Mesenchymal stem cell (in vitro differentiated cells and primary cell): ENCODE measurements at regions not wholly inside any gene's neighbourhood (a gene's known extent, or its start where the extent isn't known, plus 50 kb on each side); places are given as distances from the start of the nearest gene placed in this dataset.

Experiments used
- DNase-seq: peaks from one replicate; pipeline ENCODE4 v3.0.0-alpha.2; 2013
- H2AFZ ChIP-seq: one replicate; pipeline ENCODE4 v1.6.1; 2013; ENCODE audit warnings: low read depth, mild to moderate bottlenecking, control low read depth, inconsistent platforms, low read length, moderate library complexity
- H2AK5ac ChIP-seq: 2 replicates; pipeline ENCODE4 v1.6.1; 2013; ENCODE audit warnings: low read length, moderate library complexity, mild to moderate bottlenecking, inconsistent platforms; ENCODE audit not compliant: severe bottlenecking
- H2BK120ac ChIP-seq: one replicate; pipeline ENCODE4 v1.6.1; 2013; ENCODE audit warnings: low read depth, mild to moderate bottlenecking, inconsistent platforms, low read length, moderate library complexity
- H2BK12ac ChIP-seq, 2 experiments: one replicate each; pipeline ENCODE4 v1.6.1; 2013; ENCODE audit warnings: inconsistent platforms in 2 of 2, low read length in 2 of 2, mild to moderate bottlenecking in 2 of 2, moderate library complexity in 2 of 2, control low read depth in 1 of 2
- H2BK15ac ChIP-seq: one replicate; pipeline ENCODE4 v1.6.1; 2013; ENCODE audit warnings: mild to moderate bottlenecking, low read depth, inconsistent platforms; ENCODE audit not compliant: poor library complexity, severe bottlenecking
- H2BK5ac ChIP-seq: 2 replicates; pipeline ENCODE4 v1.6.1; 2013; ENCODE audit warnings: low read depth, mild to moderate bottlenecking, low read length, control low read depth, inconsistent platforms; ENCODE audit not compliant: poor library complexity, severe bottlenecking
- H3K14ac ChIP-seq, 2 experiments: one replicate each; pipeline ENCODE4 v1.6.1; 2013; ENCODE audit warnings: inconsistent platforms in 2 of 2, low read length in 2 of 2, control low read depth in 1 of 2, mild to moderate bottlenecking in 1 of 2, moderate library complexity in 1 of 2
- H3K18ac ChIP-seq, 2 experiments: one replicate each; pipeline ENCODE4 v1.6.1; 2013; ENCODE audit warnings: inconsistent platforms in 2 of 2, low read length in 2 of 2, control low read depth in 1 of 2, low read depth in 1 of 2, mild to moderate bottlenecking in 1 of 2
- H3K23ac ChIP-seq, 2 experiments: one replicate each; pipeline ENCODE4 v1.6.1; 2013; ENCODE audit warnings: inconsistent platforms in 2 of 2, low read length in 2 of 2, mild to moderate bottlenecking in 2 of 2, moderate library complexity in 2 of 2, control low read depth in 1 of 2
- H3K27ac ChIP-seq: 2 replicates; pipeline ENCODE4 v1.5.1; 2013; ENCODE audit warnings: mild to moderate bottlenecking, moderate library complexity, low read length, control low read depth, inconsistent platforms; ENCODE audit not compliant: poor library complexity, severe bottlenecking
- H3K27me3 ChIP-seq, 2 experiments: 2 replicates each; pipeline versions ENCODE4 v1.6.1 to v1.7.0; 2013; ENCODE audit warnings: low read length in 2 of 2, mild to moderate bottlenecking in 2 of 2, moderate library complexity in 2 of 2, control low read depth in 1 of 2, inconsistent platforms in 1 of 2; ENCODE audit not compliant: control insufficient read depth in 1 of 2, insufficient read depth in 1 of 2
- H3K36me3 ChIP-seq, 2 experiments: 2 replicates each; pipeline versions ENCODE4 v1.6.1 to v1.7.0; 2013; ENCODE audit warnings: low read length in 2 of 2, control low read depth in 1 of 2, inconsistent platforms in 1 of 2, low read depth in 1 of 2, mild to moderate bottlenecking in 1 of 2; ENCODE audit not compliant: insufficient read depth in 2 of 2, control insufficient read depth in 1 of 2
- H3K4ac ChIP-seq, 2 experiments: one replicate each; pipeline ENCODE4 v1.6.1; 2013; ENCODE audit warnings: inconsistent platforms in 2 of 2, low read length in 2 of 2, mild to moderate bottlenecking in 2 of 2, moderate library complexity in 2 of 2, control low read depth in 1 of 2, low read depth in 1 of 2
- H3K4me1 ChIP-seq: 2 replicates; pipeline ENCODE4 v1.6.1; 2013; ENCODE audit warnings: low read depth, low read length, control low read depth; ENCODE audit not compliant: control insufficient read depth, insufficient read depth
- H3K4me2 ChIP-seq: 2 replicates; pipeline ENCODE4 v1.6.1; 2013; ENCODE audit warnings: low read length, mild to moderate bottlenecking, inconsistent platforms; ENCODE audit not compliant: poor library complexity, severe bottlenecking
- H3K4me3 ChIP-seq, 2 experiments: 2 replicates each; pipeline versions ENCODE4 v1.5.1 to v1.7.0; 2013; ENCODE audit warnings: low read length in 2 of 2, mild to moderate bottlenecking in 2 of 2, control low read depth in 1 of 2, low read depth in 1 of 2; ENCODE audit not compliant: insufficient read depth in 1 of 2
- H3K79me1 ChIP-seq: replicated peaks from 2 replicates; pipeline ENCODE4 v1.6.1; 2013; ENCODE audit warnings: mild to moderate bottlenecking, control low read depth, low read length, inconsistent platforms; ENCODE audit not compliant: poor library complexity, severe bottlenecking
- H3K9ac ChIP-seq: 2 replicates; pipeline ENCODE4 v1.7.0; 2013; ENCODE audit warnings: mild to moderate bottlenecking, low read length, moderate library complexity
- H3K9me3 ChIP-seq: 2 replicates; pipeline ENCODE4 v1.7.0; 2013; ENCODE audit warnings: mild to moderate bottlenecking, low read length; ENCODE audit not compliant: control insufficient read depth
- H4K8ac ChIP-seq: one replicate; pipeline ENCODE4 v1.6.1; 2013; ENCODE audit warnings: inconsistent platforms, mild to moderate bottlenecking, low read length, moderate library complexity
- H4K91ac ChIP-seq: one replicate; pipeline ENCODE4 v1.6.1; 2013; ENCODE audit warnings: mild to moderate bottlenecking, low read length, inconsistent platforms
- whole genome bisulfite sequencing: methylation state at CpG from one replicate; pipeline ENCODE4 v1.1.7; 2013; ENCODE audit warnings: mixed read lengths; 5-methylcytosine and 5-hydroxymethylcytosine counted together

GRCh38 chr12:14253496-14253895 lies 112.0 kb upstream of the ATF7IP start:
- WGBS, result no CpG with 5 or more reads among the region's 3 CpGs

GRCh38 chr12:14254781-14255180 lies 110.7 kb upstream of the ATF7IP start:
- Histone ChIP-seq H3K9ac (no peak overlapping the region), H2BK12ac (no peak overlapping the region), H2BK15ac (no peak overlapping the region), H2AFZ (no peak overlapping the region), H2BK120ac (no peak overlapping the region), H3K14ac (no peak overlapping the region), H3K18ac (no peak overlapping the region), H3K23ac (no peak overlapping the region), H3K4me2 (no peak overlapping the region), H3K79me1 (no peaks in the 10 kb centered on the region), H3K27me3 (no peaks in the 10 kb centered on the region), H3K27ac (no peak overlapping the region), H3K4ac (no peak overlapping the region), H3K9me3 (peaks cover 6% of the 10 kb centered on the region), H2AK5ac (no peak overlapping the region), H4K8ac (no peak overlapping the region), H3K4me1 (peaks cover 6% of the 10 kb centered on the region), H3K36me3 (no peaks in the 10 kb centered on the region), H4K91ac (no peak overlapping the region), H3K4me3 (no peak overlapping the region), H2BK5ac (no peak overlapping the region)
- no peak for DNase-seq
- over 99% methylated on average over 5 of the region's 6 CpGs for WGBS

More at GRCh38 chr12:14253496-14253895, 112.0 kb upstream of the ATF7IP start:
- Histone ChIP-seq H3K4me3 (no peak overlapping the region), H3K14ac (no peak overlapping the region), H2BK15ac (no peak overlapping the region), H2BK5ac (no peak overlapping the region), H2BK120ac (no peak overlapping the region), H3K4me2 (no peak overlapping the region), H3K27ac (no peak overlapping the region), H3K18ac (no peak overlapping the region), H4K91ac (no peak overlapping the region), H2BK12ac (no peak overlapping the region), H3K4ac (no peak overlapping the region), H3K9ac (no peak overlapping the region), H3K9me3 (peaks cover 6% of the 10 kb centered on the region), H3K4me1 (peaks cover 5% of the 10 kb centered on the region), H4K8ac (no peak overlapping the region), H2AK5ac (no peak overlapping the region), H3K23ac (no peak overlapping the region), H2AFZ (no peak overlapping the region), H3K79me1 (no peaks in the 10 kb centered on the region), H3K27me3 (no peaks in the 10 kb centered on the region), H3K36me3 (no peaks in the 10 kb centered on the region)
- DNase-seq, result no peak

- no peaks in the 10 kb centered on the region for H3K9me3 ChIP-seq
- H3K79me1 ChIP-seq, result no peaks in the 10 kb centered on the region
- no peak overlapping the region for H3K4ac ChIP-seq
- no peak overlapping the region for H3K4me3 ChIP-seq
- H3K4me2 ChIP-seq, result no peak overlapping the region
- H3K27ac ChIP-seq, result no peak overlapping the region
- H3K4me1 ChIP-seq, result peaks cover 16% of the 10 kb centered on the region
- no peak overlapping the region for H2BK12ac ChIP-seq
- no peak overlapping the region for H2BK15ac ChIP-seq
- H3K36me3 ChIP-seq, result no peaks in the 10 kb centered on the region
- H2AK5ac ChIP-seq, result no peak overlapping the region
- no peak overlapping the region for H2BK5ac ChIP-seq
- H3K27me3 ChIP-seq, result no peaks in the 10 kb centered on the region
- peak overlapping the region; percentile 42 for H2BK120ac ChIP-seq
- H3K23ac ChIP-seq, result no peak overlapping the region
- WGBS, result 49% methylated on average over 4 of the region's 6 CpGs
- H4K8ac ChIP-seq, result no peak overlapping the region
- DNase-seq, result peak; percentile 50
- H2AFZ ChIP-seq, result no peak overlapping the region
- H3K9ac ChIP-seq, result peak overlapping the region; percentile 86
- no peak overlapping the region for H4K91ac ChIP-seq
- no peak overlapping the region for H3K14ac ChIP-seq
- H3K18ac ChIP-seq, result no peak overlapping the region
These were observed 109.4 kb upstream of the ATF7IP start for GRCh38 chr12:14256121-14256520.

- H3K14ac ChIP-seq, result no peak overlapping the region
- H3K9ac ChIP-seq, result peak overlapping the region; percentile 86
- peak overlapping the region in 1 of 2 experiments; percentile 62 for H3K4ac ChIP-seq
- no peak overlapping the region for H3K23ac ChIP-seq
- H3K36me3 ChIP-seq, result no peaks in the 10 kb centered on the region
- H2BK15ac ChIP-seq, result no peak overlapping the region
- peak overlapping the region in 1 of 2 experiments; percentile 71 for H2BK12ac ChIP-seq
- 50% methylated on average over 13 of the region's 15 CpGs for WGBS
- H4K91ac ChIP-seq, result peak overlapping the region; percentile 53
- H3K79me1 ChIP-seq, result no peaks in the 10 kb centered on the region
- H2AFZ ChIP-seq, result no peak overlapping the region
- H2BK5ac ChIP-seq, result no peak overlapping the region
- H3K27me3 ChIP-seq, result no peaks in the 10 kb centered on the region
- peak overlapping the region; percentile 98 for H2AK5ac ChIP-seq
- peak overlapping the region in 1 of 2 experiments; percentile 38 for H3K4me3 ChIP-seq
- H3K4me1 ChIP-seq, result peaks cover 16% of the 10 kb centered on the region
- no peaks in the 10 kb centered on the region for H3K9me3 ChIP-seq
- peak; percentile 81 for DNase-seq
- peak overlapping the region; percentile 88 for H3K27ac ChIP-seq
- H2BK120ac ChIP-seq, result peak overlapping the region; percentile 82
- H3K18ac ChIP-seq, result peak overlapping the region; percentile 83 to 84
- no peak overlapping the region for H4K8ac ChIP-seq
- no peak overlapping the region for H3K4me2 ChIP-seq
These were observed 108.8 kb upstream of the ATF7IP start for GRCh38 chr12:14256555-14257169.
